Left ventricle myocardium inferior (tissue), 1 donor: ENCODE measurements at regions not wholly inside any gene's neighbourhood (a gene's known extent, or its start where the extent isn't known, plus 50 kb on each side); places are given as distances from the start of the nearest gene placed in this dataset.

Experiments
- DNase-seq: peaks from one replicate; pipeline ENCODE4 v3.0.0-alpha.2; 2020
- H3K27ac ChIP-seq: fragments of 200-600 bp; replicated peaks from 2 replicates; pipeline ENCODE4 v1.8.0; 2021
- H3K27me3 ChIP-seq: fragments of 200-600 bp; 2 replicates; pipeline ENCODE4 v1.8.0; 2021; ENCODE audit warnings: low read depth
- H3K36me3 ChIP-seq: fragments of 200-600 bp; 2 replicates; pipeline ENCODE4 v1.8.0; 2021
- H3K4me1 ChIP-seq: fragments of 200-600 bp; 2 replicates; pipeline ENCODE4 v1.8.0; 2021
- H3K4me3 ChIP-seq: fragments of 200-600 bp; 2 replicates; pipeline ENCODE4 v1.8.0; 2021; ENCODE audit warnings: mild to moderate bottlenecking, moderate library complexity
- H3K9me3 ChIP-seq: fragments of 200-600 bp; replicated peaks from 2 replicates; pipeline ENCODE4 v1.8.0; 2021
- CTCF ChIP-seq: fragments of 200-600 bp; IDR thresholded peaks from 2 replicates; pipeline ENCODE4 v1.8.0; 2021; ENCODE audit warnings: antibody characterized with exemption, mild to moderate bottlenecking, borderline replicate concordance
- intact Hi-C: fragments of 100-400 bp; cut with micrococcal nuclease; formaldehyde crosslinking; loops from one replicate; pipeline ENCODE4 v1.11.0; 2022
- donor health status: DM: no; HTN: yes; CAD: no; lungs with severe emphysema.

- intact Hi-C loops = no loop called here
- Histone ChIP-seq H3K4me3 (no peak overlapping the region), H3K9me3 (no peaks in the 10 kb centered on the region), H3K4me1 (no peaks in the 10 kb centered on the region), H3K36me3 (no peaks in the 10 kb centered on the region), H3K27ac (no peak overlapping the region), H3K27me3 (no peaks in the 10 kb centered on the region)
- no peak for DNase-seq
- no peak for TF ChIP-seq CTCF
Measured at GRCh38 chr13:59513686-59514085, 650.0 kb downstream of the DIAPH3 start.

- H3K27ac ChIP-seq = no peak overlapping the region
- intact Hi-C loops = no loop called here
- no peak for TF ChIP-seq CTCF
- H3K4me1 ChIP-seq = no peaks in the 10 kb centered on the region
- no peak for DNase-seq
- no peaks in the 10 kb centered on the region for H3K36me3 ChIP-seq
- H3K4me3 ChIP-seq = no peak overlapping the region
- H3K9me3 ChIP-seq = no peaks in the 10 kb centered on the region
- H3K27me3 ChIP-seq = no peaks in the 10 kb centered on the region
Measured at GRCh38 chr13:59514316-59514715, 649.4 kb downstream of the DIAPH3 start.

GRCh38 chr13:59519819-59520218 is 643.9 kb downstream of the DIAPH3 start:
- TF ChIP-seq CTCF = no peak
- H3K27me3 ChIP-seq = no peaks in the 10 kb centered on the region

GRCh38 chr13:59521549-59521948 is 642.2 kb downstream of the DIAPH3 start:
- no peak overlapping the region for H3K27ac ChIP-seq
- no peak for DNase-seq
- no peak for TF ChIP-seq CTCF
- H3K27me3 ChIP-seq = no peaks in the 10 kb centered on the region
- no peaks in the 10 kb centered on the region for H3K36me3 ChIP-seq
- no peak overlapping the region for H3K4me3 ChIP-seq
- no peaks in the 10 kb centered on the region for H3K4me1 ChIP-seq
- intact Hi-C loops = no loop called here
- no peaks in the 10 kb centered on the region for H3K9me3 ChIP-seq

More at GRCh38 chr13:59519819-59520218, 643.9 kb downstream of the DIAPH3 start:
- no peak overlapping the region for H3K27ac ChIP-seq
- DNase-seq = no peak
- H3K4me3 ChIP-seq = no peak overlapping the region
- no peaks in the 10 kb centered on the region for H3K9me3 ChIP-seq
- intact Hi-C loops = no loop called here
- H3K36me3 ChIP-seq = no peaks in the 10 kb centered on the region
- no peaks in the 10 kb centered on the region for H3K4me1 ChIP-seq

- Histone ChIP-seq H3K27ac (no peak overlapping the region), H3K9me3 (no peaks in the 10 kb centered on the region), H3K4me1 (no peaks in the 10 kb centered on the region), H3K27me3 (no peaks in the 10 kb centered on the region), H3K36me3 (no peaks in the 10 kb centered on the region), H3K4me3 (no peak overlapping the region)
- no peak for TF ChIP-seq CTCF
- intact Hi-C loops = no loop called here
- DNase-seq = no peak
Measured at GRCh38 chr13:59522652-59523051, 641.1 kb downstream of the DIAPH3 start.

GRCh38 chr13:59527500-59527899 is 636.2 kb downstream of the DIAPH3 start:
- no peak for TF ChIP-seq CTCF
- intact Hi-C loops = no loop called here
- no peak for DNase-seq

More at GRCh38 chr13:59527500-59527899, 636.2 kb downstream of the DIAPH3 start:
- Histone ChIP-seq H3K27ac (no peak overlapping the region), H3K4me3 (no peak overlapping the region), H3K9me3 (no peaks in the 10 kb centered on the region), H3K36me3 (no peaks in the 10 kb centered on the region), H3K4me1 (peaks cover 21% of the 10 kb centered on the region), H3K27me3 (no peaks in the 10 kb centered on the region)
